Left renal pelvis (tissue), 4 donors: ENCODE measurements at regions not wholly inside any gene's neighbourhood (a gene's known extent, or its start where the extent isn't known, plus 50 kb on each side); places are given as distances from the start of the nearest gene placed in this dataset.
"Not testable (repeated sequence)": the region's sequence is repeated elsewhere in the genome, so short reads cannot be mapped to it uniquely, and the experiment has no call there.

Experiments
- DNase-seq, 4 donors: peaks; one replicate each; pipeline ENCODE4 v3.0.0-alpha.2; 2013; ENCODE audit warnings: low read depth in 4 of 4, low spot score in 3 of 4

DNA sequence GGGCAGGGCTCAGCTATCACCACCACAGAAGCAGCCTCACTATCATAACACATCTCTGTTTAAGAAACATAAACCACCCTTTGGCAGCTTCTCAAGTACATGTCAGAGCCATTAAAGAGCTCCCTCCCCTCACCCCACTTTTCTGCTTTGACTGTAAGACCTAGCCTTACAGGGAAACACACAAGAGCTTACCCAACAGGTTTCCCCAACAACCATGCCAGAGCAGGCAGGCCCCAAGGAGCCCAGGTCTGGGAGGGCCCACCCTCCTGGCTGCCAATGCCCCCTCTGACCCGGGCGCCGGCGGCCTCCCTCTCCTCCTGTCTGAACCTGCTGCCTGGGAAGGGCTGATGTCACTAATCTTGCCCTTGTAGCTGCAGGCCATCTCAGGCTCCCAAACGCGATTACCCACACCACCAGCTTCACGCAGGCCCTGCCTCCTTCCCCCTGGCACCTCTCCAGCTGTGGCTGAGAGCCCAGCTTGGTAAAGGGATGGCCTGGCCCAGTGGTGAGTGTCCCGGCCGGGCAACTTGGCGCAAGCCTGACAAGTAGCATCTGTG lies 402.0 kb downstream of the MAFB start:
- no peak for DNase-seq

GRCh38 chr20:40284611-40285010 lies 404.4 kb downstream of the MAFB start:
- DNase-seq, result no peak

- no peak for DNase-seq
Measured at GRCh38 chr20:40283689-40284088, 405.3 kb downstream of the MAFB start.

DNA sequence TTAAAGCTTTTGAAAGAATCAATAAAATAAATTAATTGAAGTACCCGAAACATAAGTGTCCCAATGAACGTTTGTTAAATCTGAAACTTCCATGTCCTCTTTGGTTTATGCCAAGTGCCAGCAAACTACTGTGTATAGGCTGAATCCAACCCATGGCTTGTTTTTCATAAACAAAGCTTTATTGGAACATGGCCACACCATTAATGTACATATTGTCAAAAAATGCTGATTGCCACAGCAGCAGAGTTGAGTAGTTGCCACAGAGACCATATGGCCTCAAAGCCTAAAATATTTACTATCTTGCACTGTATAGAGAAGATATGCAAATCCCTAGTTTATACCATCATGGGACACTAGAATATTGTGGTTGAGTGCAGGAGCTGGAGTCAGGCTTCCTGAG lies 406.1 kb downstream of the MAFB start:
- DNase-seq, result no peak

DNA sequence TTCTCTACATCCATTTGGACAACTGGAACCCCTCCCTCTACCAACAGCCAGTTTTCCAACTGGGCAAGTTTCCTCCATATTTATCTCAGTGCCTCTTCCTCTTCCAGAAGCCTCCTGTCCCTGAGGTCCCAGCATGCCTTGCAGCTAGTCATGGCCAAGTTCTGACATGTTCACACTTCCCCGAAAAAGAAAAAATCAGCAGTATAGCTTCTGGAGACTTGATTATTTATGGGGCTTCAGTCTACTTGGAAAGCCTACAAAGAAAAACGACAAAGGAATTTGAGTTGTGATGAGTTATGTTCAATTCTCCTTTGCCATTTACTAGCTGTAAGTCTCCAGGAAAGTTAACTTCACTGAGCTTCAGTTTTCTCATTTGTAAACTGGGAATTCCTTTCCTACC lies 406.5 kb downstream of the MAFB start:
- peak in 1 of 4 donors; percentile 38 for DNase-seq

GRCh38 chr20:40280616-40281015 lies 408.4 kb downstream of the MAFB start:
- DNase-seq, result no peak

DNA sequence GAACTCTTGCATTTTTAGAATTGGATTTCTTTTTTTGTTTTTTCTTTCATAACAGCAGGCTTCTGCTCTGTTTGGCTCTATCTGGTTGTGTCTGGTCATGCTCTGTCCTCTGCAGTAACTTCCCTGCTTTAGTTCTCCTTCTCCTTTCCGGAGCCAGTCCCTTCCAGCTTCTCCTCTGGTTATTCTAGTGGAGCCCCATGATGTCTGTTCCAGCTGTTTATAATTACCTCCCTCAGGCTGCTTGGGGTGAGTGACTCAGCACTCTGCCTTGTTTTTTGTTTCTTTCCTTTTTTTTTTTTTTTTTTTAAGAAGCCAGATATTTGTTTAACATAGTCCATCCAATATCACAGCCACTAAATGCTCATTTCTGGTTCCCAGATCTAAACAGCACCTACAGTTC lies 409.6 kb downstream of the MAFB start:
- DNase-seq, result no peak

DNA sequence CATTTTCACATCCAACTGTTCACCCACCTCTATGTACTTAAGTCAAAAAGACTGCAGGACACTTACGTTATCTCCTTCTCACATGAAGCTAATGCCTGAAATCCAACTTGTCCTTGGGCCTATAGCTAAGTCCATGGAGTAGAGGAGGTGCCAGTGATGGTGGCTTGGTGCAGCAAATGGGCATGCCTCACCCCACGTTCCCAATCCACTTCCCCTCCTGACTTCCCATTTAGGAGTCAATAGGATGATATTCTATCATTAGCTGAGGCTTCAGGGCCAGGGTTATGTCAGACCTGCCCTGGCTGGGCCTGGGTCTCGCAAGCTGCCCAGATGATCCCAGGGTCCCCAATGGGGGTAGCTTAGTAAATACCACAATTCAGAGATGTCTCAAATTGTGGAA lies 410.4 kb downstream of the MAFB start:
- no peak for DNase-seq

DNA sequence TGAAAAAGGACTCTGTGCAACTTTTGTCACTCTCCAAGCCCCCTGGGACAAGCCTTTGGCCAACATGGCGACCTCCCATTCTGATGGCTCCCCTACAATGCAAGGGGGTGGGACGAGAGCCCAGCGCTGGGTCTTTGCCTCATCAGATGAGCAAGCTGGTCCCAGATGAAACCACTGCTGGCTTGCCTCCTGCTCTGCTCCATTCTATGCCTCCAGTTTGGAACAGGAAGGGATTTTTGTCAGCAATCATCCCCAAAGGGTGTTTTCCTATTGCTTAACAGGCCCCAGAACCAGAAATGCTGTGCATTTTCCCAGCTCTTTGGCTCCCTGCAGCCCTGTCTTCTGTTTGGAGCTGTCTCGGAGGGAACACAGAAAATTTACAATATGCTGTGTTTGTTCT lies 412.7 kb downstream of the MAFB start:
- DNase-seq, result no peak

- no peak for DNase-seq
Measured at GRCh38 chr20:40275738-40276137, 413.3 kb downstream of the MAFB start.

GRCh38 chr20:40274912-40275533 lies 414.0 kb downstream of the MAFB start:
- no peak for DNase-seq

GRCh38 chr20:40269274-40269673 lies 419.8 kb downstream of the MAFB start:
- not testable (repeated sequence) for DNase-seq

GRCh38 chr20:40268321-40269075 lies 420.5 kb downstream of the MAFB start:
- no peak for DNase-seq

- no peak for DNase-seq
Measured at GRCh38 chr20:40265825-40266533, 423.1 kb downstream of the MAFB start.

DNA sequence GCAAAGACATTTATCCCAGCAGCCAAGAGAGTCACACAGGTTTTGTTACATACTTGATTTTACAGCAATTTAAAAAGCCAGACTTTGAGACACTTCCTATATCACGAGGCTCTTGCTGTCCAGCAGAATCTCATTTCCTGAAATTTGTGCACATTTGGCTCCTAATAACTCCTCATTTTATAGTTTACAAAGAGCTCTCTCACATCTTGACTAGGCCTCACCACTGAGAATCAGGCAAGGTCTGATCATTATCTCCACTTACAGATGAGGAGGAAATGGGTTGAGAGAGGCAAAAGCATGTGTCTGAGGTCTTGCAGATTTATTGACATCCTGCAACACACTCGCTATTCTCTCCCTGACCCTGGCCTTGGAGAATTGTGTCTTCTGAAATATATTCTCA lies 426.8 kb downstream of the MAFB start:
- DNase-seq, result no peak

GRCh38 chr20:40258931-40259330 lies 430.1 kb downstream of the MAFB start:
- no peak for DNase-seq

GRCh38 chr20:40257763-40258162 lies 431.3 kb downstream of the MAFB start:
- no peak for DNase-seq

DNA sequence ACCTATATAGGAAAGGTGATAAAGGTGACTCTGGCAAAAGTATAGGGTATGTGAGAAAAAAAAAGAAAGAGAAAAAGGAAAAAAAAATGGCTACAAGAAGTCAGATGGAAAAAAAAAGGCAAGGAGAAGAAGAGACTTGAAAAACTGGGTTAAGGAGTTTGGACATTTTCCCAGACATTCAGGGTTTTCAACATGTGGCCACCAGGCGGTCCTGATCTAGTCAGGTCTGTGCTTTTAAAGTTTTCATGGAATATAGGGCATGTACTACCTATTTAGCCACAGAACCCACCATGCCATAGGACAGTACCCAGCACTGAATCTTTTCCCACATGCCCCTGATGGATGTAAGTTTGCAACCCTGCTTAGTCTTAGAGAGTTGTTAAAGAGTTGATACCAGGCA lies 433.7 kb downstream of the MAFB start:
- DNase-seq, result no peak

DNA sequence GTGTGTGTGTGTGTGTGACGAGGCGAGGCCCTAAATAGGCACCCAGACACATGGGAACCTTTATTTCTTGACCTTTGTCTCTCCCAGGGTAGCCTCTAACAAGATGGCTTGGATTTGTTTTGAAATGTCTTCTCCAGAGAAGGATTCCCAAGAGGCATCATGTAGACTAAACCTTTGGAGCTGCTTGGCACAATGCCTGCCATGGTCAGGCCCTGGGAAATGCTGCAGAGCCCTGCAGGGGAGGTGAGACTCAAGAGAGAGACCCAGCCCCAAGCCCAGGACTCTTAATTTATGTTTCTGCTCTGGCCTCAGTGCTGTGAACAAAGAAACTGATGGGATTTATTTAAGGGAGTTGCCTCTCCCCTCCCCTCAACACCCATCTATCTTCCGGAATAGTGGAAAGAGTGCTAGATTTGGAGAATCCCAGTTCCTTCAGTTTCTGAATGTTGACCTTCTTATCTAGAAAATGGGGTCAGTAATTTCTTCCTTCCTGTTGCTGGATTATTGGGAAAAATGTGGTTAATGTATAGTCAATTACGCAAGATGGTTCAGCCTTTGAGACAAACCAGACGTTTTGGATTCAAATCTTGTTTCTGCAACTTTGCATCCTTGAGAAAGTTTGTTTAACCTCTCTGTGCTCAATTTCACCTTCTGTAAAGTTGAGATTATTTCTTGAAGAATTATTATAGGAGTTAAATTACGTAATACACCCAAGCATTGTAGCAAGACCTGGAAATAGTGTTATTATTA lies 434.8 kb downstream of the MAFB start:
- no peak for DNase-seq

GRCh38 chr20:40251284-40251932 lies 437.6 kb downstream of the MAFB start:
- DNase-seq, result no peak
